Peyer's patch (tissue), 4 donors: ENCODE measurements at regions not wholly inside any gene's neighbourhood (a gene's known extent, or its start where the extent isn't known, plus 50 kb on each side); places are given as distances from the start of the nearest gene placed in this dataset.

Source experiments
- CTCF ChIP-seq, 6 experiments: fragments of 450-650 bp in 4 of 6; fragments of 200-600 bp in 2 of 6; sonication (generic) in 1 of 6; IDR thresholded peaks; one replicate each; pipeline ENCODE4 v1.5.1; 2017 to 2019; ENCODE audit warnings: antibody characterized with exemption in 6 of 6, mild to moderate bottlenecking in 3 of 6, moderate library complexity in 1 of 6
- POLR2A ChIP-seq, 2 donors: fragments of 450-650 bp; IDR thresholded peaks; one replicate each; pipeline ENCODE4 v1.5.1; 2017; ENCODE audit warnings: antibody characterized with exemption in 2 of 2, mild to moderate bottlenecking in 2 of 2, moderate library complexity in 2 of 2

GRCh38 chr7:136710751-136711150 is 157.7 kb upstream of the CHRM2 start:
- no peak for TF ChIP-seq CTCF (IDR thresholded peaks at IDR 0.05)
- no peak for TF ChIP-seq POLR2A (IDR thresholded peaks at IDR 0.05)
